Transverse colon (tissue), 3 donors: ENCODE measurements at regions not wholly inside any gene's neighbourhood (a gene's known extent, or its start where the extent isn't known, plus 50 kb on each side); places are given as distances from the start of the nearest gene placed in this dataset.

Source experiments
- EP300 ChIP-seq: sonication (generic); formaldehyde crosslinking; IDR thresholded peaks from one replicate; pipeline ENCODE4 v1.6.1; 2017; ENCODE audit warnings: antibody characterized with exemption, low read depth
- POLR2AphosphoS5 ChIP-seq, 3 donors: sonication (generic); formaldehyde crosslinking; IDR thresholded peaks; one replicate each; pipeline ENCODE4 v1.6.1; 2016; ENCODE audit warnings: antibody characterized with exemption in 3 of 3

DNA sequence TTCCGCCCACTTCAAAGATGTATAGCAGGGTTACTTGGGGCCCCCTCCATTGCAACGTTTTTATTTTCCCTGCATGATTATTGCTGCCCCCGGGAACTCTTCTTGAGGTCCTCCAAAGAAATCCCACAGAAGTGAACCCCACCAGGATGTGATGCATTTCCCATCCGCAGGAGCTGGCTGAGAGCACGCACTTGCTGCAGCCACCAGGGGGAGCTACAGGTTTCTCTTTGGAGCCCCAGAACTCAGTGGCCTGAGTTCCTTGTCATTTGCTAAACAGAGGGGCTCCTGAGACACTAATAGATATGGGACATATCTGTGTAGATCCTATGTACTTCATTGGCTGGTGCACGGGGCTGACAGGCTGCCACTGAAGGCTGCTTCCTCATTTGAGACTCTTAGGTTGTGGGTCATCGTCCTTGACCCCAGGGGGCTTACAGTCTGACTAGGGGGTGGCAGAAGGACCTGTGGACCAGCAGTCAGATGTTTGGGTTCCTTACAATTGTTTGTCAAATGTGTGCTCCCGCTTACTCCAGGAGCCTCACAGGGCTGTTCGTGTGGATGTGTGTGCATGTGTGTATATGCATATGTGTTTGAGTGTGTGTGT lies 52.3 kb upstream of the ENO4 start:
- TF ChIP-seq EP300 = no peak
- no peak for TF ChIP-seq POLR2AphosphoS5 (IDR thresholded peaks at IDR 0.05)
